Adrenal gland (tissue), 9 donors: ENCODE measurements at regions not wholly inside any gene's neighbourhood (a gene's known extent, or its start where the extent isn't known, plus 50 kb on each side); places are given as distances from the start of the nearest gene placed in this dataset.
"Not testable (repeated sequence)": the region's sequence is repeated elsewhere in the genome, so short reads cannot be mapped to it uniquely, and the experiment has no call there.

Experiments used
- DNase-seq, 7 donors: peaks; one replicate each; pipeline ENCODE4 v3.0.0-alpha.2; 2019 to 2020
- H3K27ac ChIP-seq, 5 donors: fragments of 200-600 bp; sonication (generic) in 4 of 5; 1 replicate in 3 of 5; 2 replicates in 2 of 5; pipeline versions ENCODE4 v1.5.1 to v1.8.0; 2016 to 2020; ENCODE audit warnings: mild to moderate bottlenecking in 1 of 5
- H3K27me3 ChIP-seq: fragments of 200-600 bp; 2 replicates; pipeline ENCODE4 v1.8.0; 2021
- H3K36me3 ChIP-seq, 2 donors: fragments of 200-600 bp; replicated peaks in 1 of 2; 1 replicate in 1 of 2; 2 replicates in 1 of 2; pipeline versions ENCODE4 v1.5.1 to v1.8.0; 2018 to 2022
- H3K4me1 ChIP-seq, 2 donors: fragments of 200-600 bp; replicated peaks in 1 of 2; 1 replicate in 1 of 2; 2 replicates in 1 of 2; pipeline versions ENCODE4 v1.5.1 to v1.8.0; 2018 to 2021
- H3K4me3 ChIP-seq, 4 donors: fragments of 200-600 bp; sonication (generic) in 3 of 4; one replicate each; pipeline ENCODE4 v1.5.1; 2016 to 2018
- H3K9me3 ChIP-seq, 3 donors: fragments of 200-600 bp; sonication (generic) in 1 of 3; replicated peaks in 1 of 3; 1 replicate in 2 of 3; 2 replicates in 1 of 3; pipeline versions ENCODE4 v1.5.1 to v1.8.0; 2016 to 2021
- POLR2A ChIP-seq, 2 donors: fragments of 450-650 bp; IDR thresholded peaks; one replicate each; pipeline ENCODE4 v1.6.1; 2017; ENCODE audit warnings: antibody characterized with exemption in 2 of 2, mild to moderate bottlenecking in 2 of 2, moderate library complexity in 1 of 2
- WGBS, 4 donors: extraction: QIAGEN DNeasy Blood & Tissue Kit in 2 of 4; methylation state at CpG; one replicate each; pipeline versions ENCODE4 v1.1.5 to v1.1.7; 2013 to 2017; 5-methylcytosine and 5-hydroxymethylcytosine counted together
- intact Hi-C, 2 donors: fragments of 100-400 bp; cut with DNase I; formaldehyde crosslinking; loops; one replicate each; pipeline versions ENCODE4 v1.14.1 to v1.15.0; 2022 to 2023
- TF ChIP-seq, protein P1 (sequence below), 6 experiments: fragments of 450-650 bp in 4 of 6; fragments of 200-600 bp in 2 of 6; sonication (generic) in 1 of 6; IDR thresholded peaks; 1 replicate in 5 of 6; 2 replicates in 1 of 6; pipeline versions ENCODE4 v1.5.1 to v1.8.0; 2016 to 2021; ENCODE audit warnings: antibody characterized with exemption in 6 of 6, mild to moderate bottlenecking in 2 of 6, moderate library complexity in 1 of 6
- donor health status: healthy with polysubstance abuse.
- donor health status: Bipolar disorder and iron deficiency.
- donor health status: DM: yes; HTN: yes; CAD: no.
- donor health status: DM: no; HTN: no; CAD: no.
- donor health status: DM: no; HTN: no; CAD: no.

DNA sequence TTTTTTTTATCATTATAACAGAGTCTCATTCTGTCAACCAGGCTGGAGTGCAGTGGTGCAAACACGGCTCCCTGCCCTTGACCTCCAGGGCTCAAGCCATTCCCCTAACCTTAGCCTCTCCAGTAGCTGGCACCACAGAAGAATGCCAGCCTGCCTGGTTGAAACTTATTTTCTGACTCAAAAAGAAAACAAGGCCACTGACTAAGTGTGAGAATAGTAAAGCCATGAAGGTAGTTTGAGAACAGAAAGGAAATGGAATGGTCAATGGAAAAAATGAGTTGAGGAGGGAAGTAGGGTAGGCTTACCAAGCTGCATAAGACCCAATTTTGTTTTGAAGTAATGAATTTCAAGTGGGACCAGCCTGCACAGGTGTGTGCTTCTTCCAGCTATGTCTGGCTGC, 82.8 kb upstream of the RORB start:
- no peak for DNase-seq
- H3K27me3 ChIP-seq: no peaks in the 10 kb centered on the region
- TF ChIP-seq, protein P1, sequence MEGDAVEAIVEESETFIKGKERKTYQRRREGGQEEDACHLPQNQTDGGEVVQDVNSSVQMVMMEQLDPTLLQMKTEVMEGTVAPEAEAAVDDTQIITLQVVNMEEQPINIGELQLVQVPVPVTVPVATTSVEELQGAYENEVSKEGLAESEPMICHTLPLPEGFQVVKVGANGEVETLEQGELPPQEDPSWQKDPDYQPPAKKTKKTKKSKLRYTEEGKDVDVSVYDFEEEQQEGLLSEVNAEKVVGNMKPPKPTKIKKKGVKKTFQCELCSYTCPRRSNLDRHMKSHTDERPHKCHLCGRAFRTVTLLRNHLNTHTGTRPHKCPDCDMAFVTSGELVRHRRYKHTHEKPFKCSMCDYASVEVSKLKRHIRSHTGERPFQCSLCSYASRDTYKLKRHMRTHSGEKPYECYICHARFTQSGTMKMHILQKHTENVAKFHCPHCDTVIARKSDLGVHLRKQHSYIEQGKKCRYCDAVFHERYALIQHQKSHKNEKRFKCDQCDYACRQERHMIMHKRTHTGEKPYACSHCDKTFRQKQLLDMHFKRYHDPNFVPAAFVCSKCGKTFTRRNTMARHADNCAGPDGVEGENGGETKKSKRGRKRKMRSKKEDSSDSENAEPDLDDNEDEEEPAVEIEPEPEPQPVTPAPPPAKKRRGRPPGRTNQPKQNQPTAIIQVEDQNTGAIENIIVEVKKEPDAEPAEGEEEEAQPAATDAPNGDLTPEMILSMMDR (IDR thresholded peaks at IDR 0.05): no peak
- no peak for TF ChIP-seq POLR2A (IDR thresholded peaks at IDR 0.05)
- no peaks in the 10 kb centered on the region for H3K4me1 ChIP-seq
- H3K4me3 ChIP-seq: no peak overlapping the region
- intact Hi-C loops: no loop called here
- H3K27ac ChIP-seq: no peak overlapping the region
- H3K9me3 ChIP-seq: no peaks in the 10 kb centered on the region
- WGBS, 4 donors: 21 to 51% (median 27%) methylated on average over 1 of the region's 1 CpG
- no peaks in the 10 kb centered on the region for H3K36me3 ChIP-seq

DNA sequence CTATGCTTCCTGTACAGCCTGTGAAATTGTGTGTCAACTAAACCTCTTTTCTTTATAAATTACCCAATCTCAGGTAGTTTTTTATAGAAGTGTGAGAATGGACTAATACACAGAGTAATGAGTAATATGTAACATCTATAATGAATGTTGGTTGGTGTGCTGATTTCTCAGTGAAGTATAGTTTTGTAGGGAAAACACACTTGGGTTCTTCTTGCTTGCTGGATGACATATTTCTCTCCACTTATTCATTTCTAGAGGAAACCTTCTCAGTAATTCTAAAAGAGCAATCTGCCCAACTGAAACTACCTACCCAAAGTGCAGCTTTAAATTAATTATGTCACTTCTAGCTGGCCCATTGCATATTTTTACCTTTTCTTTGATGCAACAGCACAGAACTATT, 81.1 kb upstream of the RORB start:
- no peak overlapping the region for H3K27ac ChIP-seq
- H3K4me3 ChIP-seq: no peak overlapping the region
- no peaks in the 10 kb centered on the region for H3K9me3 ChIP-seq
- DNase-seq: no peak
- no peaks in the 10 kb centered on the region for H3K36me3 ChIP-seq
- no peaks in the 10 kb centered on the region for H3K27me3 ChIP-seq
- no peaks in the 10 kb centered on the region for H3K4me1 ChIP-seq
- no peak for TF ChIP-seq POLR2A (IDR thresholded peaks at IDR 0.05)
- TF ChIP-seq, protein P1 (IDR thresholded peaks at IDR 0.05): no peak
- intact Hi-C loops: no loop called here

DNA sequence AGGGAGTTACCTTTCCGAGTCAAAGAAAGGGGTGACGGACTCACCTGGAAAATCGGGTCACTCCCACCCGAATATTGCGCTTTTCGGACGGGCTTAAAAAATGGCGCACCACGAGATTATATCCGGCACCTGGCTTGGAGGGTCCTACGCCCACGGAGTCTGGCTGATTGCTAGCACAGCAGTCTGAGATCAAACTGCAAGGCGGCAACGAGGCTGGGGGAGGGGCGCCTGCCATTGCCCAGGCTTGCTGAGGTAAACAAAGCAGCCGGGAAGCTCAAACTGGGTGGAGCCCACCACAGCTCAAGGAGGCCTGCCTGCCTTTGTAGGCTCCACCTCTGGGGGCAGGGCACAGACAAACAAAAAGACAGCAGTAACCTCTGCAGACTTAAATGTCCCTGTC, 72.6 kb upstream of the RORB start:
- intact Hi-C loops, H3K9me3 ChIP-seq, H3K4me3 ChIP-seq, DNase-seq, H3K36me3 ChIP-seq, H3K4me1 ChIP-seq, H3K27me3 ChIP-seq, H3K27ac ChIP-seq: not testable (repeated sequence)
- WGBS, 4 donors: 79 to 88% (median 81%) methylated on average over 16 of the region's 16 CpGs

DNA sequence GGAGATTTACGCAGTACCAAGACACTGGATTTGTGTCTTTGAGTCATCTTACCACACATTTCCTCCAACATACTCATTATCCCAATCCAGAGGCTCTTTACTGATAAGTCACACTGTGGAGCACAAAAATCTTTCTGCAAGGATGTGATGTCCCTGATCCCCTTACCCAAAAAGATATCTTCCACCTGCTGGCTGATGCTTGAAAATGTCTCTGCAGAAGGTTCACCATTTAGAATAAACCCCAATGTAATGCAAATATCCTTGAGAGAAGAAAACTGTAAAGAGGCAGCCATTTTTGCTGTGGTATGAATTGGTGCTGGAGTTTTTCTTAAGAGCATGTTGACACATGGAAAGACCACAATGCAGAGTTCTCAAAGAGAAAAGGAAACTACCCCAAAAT, 65.7 kb upstream of the RORB start:
- TF ChIP-seq, protein P1 (IDR thresholded peaks at IDR 0.05): no peak
- TF ChIP-seq POLR2A (IDR thresholded peaks at IDR 0.05): no peak
- 68 to 88% (median 80%) methylated on average over 1 of the region's 1 CpG for whole genome bisulfite sequencing, 4 donors
- H3K27ac ChIP-seq: no peak overlapping the region
- H3K27me3 ChIP-seq: no peaks in the 10 kb centered on the region
- H3K9me3 ChIP-seq: no peaks in the 10 kb centered on the region
- no peaks in the 10 kb centered on the region for H3K4me1 ChIP-seq
- intact Hi-C loops: no loop called here
- no peak overlapping the region for H3K4me3 ChIP-seq
- DNase-seq: no peak
- H3K36me3 ChIP-seq: no peaks in the 10 kb centered on the region

DNA sequence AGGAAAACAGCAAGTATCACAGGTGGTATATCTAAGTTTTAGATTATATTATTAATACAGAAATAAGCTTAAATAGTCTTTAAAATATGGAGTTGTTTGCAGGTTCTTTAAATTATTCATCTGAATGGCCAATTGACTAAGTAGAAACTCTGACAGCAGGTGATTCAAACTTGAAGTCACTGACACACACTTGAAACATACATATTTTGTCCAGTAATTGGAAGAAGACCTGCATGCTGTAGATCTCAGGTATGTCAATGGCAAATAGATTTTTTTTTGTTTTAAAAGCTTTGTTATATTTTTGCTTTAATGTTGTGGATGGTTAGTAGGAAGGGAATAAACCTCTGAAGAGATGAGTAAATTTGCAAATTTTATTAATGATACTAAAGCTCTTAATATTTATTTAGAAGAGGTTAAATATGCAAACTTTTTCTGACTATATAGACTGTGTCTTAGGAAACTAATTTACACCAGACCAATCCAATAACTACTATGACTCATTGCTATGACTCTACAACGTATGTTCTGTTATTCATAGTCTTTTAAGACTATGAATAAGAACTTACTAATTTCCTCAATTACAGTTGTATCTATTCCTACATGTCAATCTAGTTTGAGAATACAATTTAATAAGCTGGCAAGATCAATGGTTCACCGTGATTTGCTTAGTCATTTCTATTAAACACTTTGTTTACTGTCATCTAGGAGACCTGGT, 53.9 kb upstream of the RORB start:
- H3K36me3 ChIP-seq: no peaks in the 10 kb centered on the region
- no peak overlapping the region for H3K27ac ChIP-seq
- WGBS, 4 donors: 58 to 78% (median 68%) methylated on average over 2 of the region's 2 CpGs
- DNase-seq: no peak
- H3K4me3 ChIP-seq: no peak overlapping the region
- intact Hi-C loops: no loop called here
- no peaks in the 10 kb centered on the region for H3K9me3 ChIP-seq
- no peaks in the 10 kb centered on the region for H3K27me3 ChIP-seq
- no peak for TF ChIP-seq POLR2A (IDR thresholded peaks at IDR 0.05)
- TF ChIP-seq, protein P1 (IDR thresholded peaks at IDR 0.05): no peak
- no peaks in the 10 kb centered on the region for H3K4me1 ChIP-seq
